Thymus (tissue), 11 donors: ENCODE measurements at regions not wholly inside any gene's neighbourhood (a gene's known extent, or its start where the extent isn't known, plus 50 kb on each side); places are given as distances from the start of the nearest gene placed in this dataset.
"Not testable (repeated sequence)": the region's sequence is repeated elsewhere in the genome, so short reads cannot be mapped to it uniquely, and the experiment has no call there.

Source experiments
- DNase-seq, 9 donors: peaks; one replicate each; pipeline ENCODE4 v3.0.0-alpha.2; 2013; ENCODE audit warnings: low spot score in 9 of 9, low read depth in 6 of 9, missing footprints in 1 of 9
- H3K27ac ChIP-seq, 2 donors: one replicate each; pipeline ENCODE4 v1.5.1; 2013; ENCODE audit warnings: control low read depth in 1 of 2, low read depth in 1 of 2, low read length in 1 of 2, mild to moderate bottlenecking in 1 of 2, moderate library complexity in 1 of 2
- H3K27me3 ChIP-seq, 2 donors: one replicate each; pipeline ENCODE4 v1.5.1; 2013; ENCODE audit warnings: low read length in 1 of 2; ENCODE audit not compliant: control insufficient read depth in 2 of 2, insufficient read depth in 1 of 2
- H3K36me3 ChIP-seq, 2 donors: one replicate each; pipeline ENCODE4 v1.5.1; 2013; ENCODE audit warnings: low read length in 1 of 2, mild to moderate bottlenecking in 1 of 2, moderate library complexity in 1 of 2; ENCODE audit not compliant: control insufficient read depth in 2 of 2, insufficient read depth in 2 of 2
- H3K4me1 ChIP-seq, 2 donors: one replicate each; pipeline ENCODE4 v1.5.1; 2013; ENCODE audit warnings: low read length in 2 of 2; ENCODE audit not compliant: control insufficient read depth in 2 of 2, insufficient read depth in 2 of 2
- H3K4me3 ChIP-seq, 2 donors: one replicate each; pipeline ENCODE4 v1.5.1; 2013; ENCODE audit warnings: low read length in 2 of 2, control low read depth in 1 of 2, mild to moderate bottlenecking in 1 of 2
- H3K9me3 ChIP-seq, 2 donors: one replicate each; pipeline ENCODE4 v1.5.1; 2013; ENCODE audit warnings: low read length in 1 of 2, mild to moderate bottlenecking in 1 of 2; ENCODE audit not compliant: control insufficient read depth in 2 of 2, insufficient read depth in 1 of 2
- WGBS: extraction: QIAGEN DNeasy Blood & Tissue Kit; methylation state at CpG from one replicate; pipeline ENCODE4 v1.1.7; 2013; 5-methylcytosine and 5-hydroxymethylcytosine counted together
- donor health status: healthy.

- H3K27ac ChIP-seq: no peak overlapping the region
- 7% methylated on average over 1 of the region's 1 CpG for WGBS
- no peak overlapping the region for H3K4me3 ChIP-seq
- no peaks in the 10 kb centered on the region for H3K4me1 ChIP-seq
- H3K9me3 ChIP-seq: peaks cover 0 to 3% of the 10 kb centered on the region in 2 donors
- no peaks in the 10 kb centered on the region for H3K36me3 ChIP-seq
- no peak for DNase-seq
- H3K27me3 ChIP-seq: no peaks in the 10 kb centered on the region
These were observed 192.4 kb upstream of the MYLIP start for GRCh38 chr6:15936503-15936902.

- Histone ChIP-seq H3K9me3 (peaks cover 0 to 3% of the 10 kb centered on the region in 2 donors), H3K4me1 (no peaks in the 10 kb centered on the region), H3K27me3 (no peaks in the 10 kb centered on the region), H3K36me3 (no peaks in the 10 kb centered on the region), H3K4me3 (no peak overlapping the region), H3K27ac (no peak overlapping the region)
- 97% methylated on average over 1 of the region's 1 CpG for WGBS
- no peak for DNase-seq
These were observed 193.2 kb upstream of the MYLIP start for GRCh38 chr6:15935661-15936060.

GRCh38 chr6:15931697-15932096, 197.2 kb upstream of the MYLIP start:
- not testable (repeated sequence) for H3K27me3 ChIP-seq

GRCh38 chr6:15930207-15930606, 198.7 kb upstream of the MYLIP start:
- Histone ChIP-seq H3K4me1 (no peaks in the 10 kb centered on the region), H3K36me3 (no peaks in the 10 kb centered on the region), H3K27me3 (no peaks in the 10 kb centered on the region), H3K4me3 (no peak overlapping the region), H3K9me3 (peaks cover 0 to 3% of the 10 kb centered on the region in 2 donors), H3K27ac (no peak overlapping the region)
- no peak for DNase-seq
- WGBS: 94% methylated on average over 3 of the region's 3 CpGs

More at GRCh38 chr6:15931697-15932096, 197.2 kb upstream of the MYLIP start:
- DNase-seq, H3K4me1 ChIP-seq, H3K27ac ChIP-seq, H3K9me3 ChIP-seq, H3K36me3 ChIP-seq, H3K4me3 ChIP-seq: not testable (repeated sequence)
- 97% methylated on average over 6 of the region's 6 CpGs for WGBS

DNA sequence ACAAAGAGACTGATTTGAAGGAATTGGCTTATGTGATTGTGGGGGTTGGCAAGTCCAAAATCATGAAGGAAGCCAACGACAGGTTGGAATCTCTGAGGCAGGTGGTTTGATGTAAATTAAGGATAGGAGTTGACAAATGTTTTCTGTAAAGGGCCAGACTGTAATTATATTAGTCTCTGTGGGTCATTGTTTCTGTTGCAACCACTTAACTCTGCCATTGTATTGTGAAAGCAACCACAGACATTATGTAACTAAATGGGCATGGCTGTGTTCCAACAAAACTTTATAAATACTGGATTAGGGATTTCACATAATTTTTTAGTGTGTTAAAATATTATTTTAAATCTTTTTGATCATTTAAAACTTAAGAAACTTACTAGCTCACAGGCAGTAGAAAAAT, 199.2 kb upstream of the MYLIP start:
- Histone ChIP-seq H3K9me3 (peaks cover 0 to 3% of the 10 kb centered on the region in 2 donors), H3K4me3 (no peak overlapping the region), H3K36me3 (no peaks in the 10 kb centered on the region), H3K27ac (no peak overlapping the region), H3K4me1 (no peaks in the 10 kb centered on the region), H3K27me3 (no peaks in the 10 kb centered on the region)
- WGBS: 91% methylated on average over 1 of the region's 1 CpG
- no peak for DNase-seq

GRCh38 chr6:15927531-15928225, 201.2 kb upstream of the MYLIP start:
- no peaks in the 10 kb centered on the region for H3K4me1 ChIP-seq
- H3K36me3 ChIP-seq: no peaks in the 10 kb centered on the region
- 96% methylated on average over 2 of the region's 2 CpGs for WGBS
- no peak overlapping the region for H3K27ac ChIP-seq
- H3K9me3 ChIP-seq: peaks cover 0 to 3% of the 10 kb centered on the region in 2 donors
- no peak for DNase-seq
- H3K4me3 ChIP-seq: no peak overlapping the region
- no peaks in the 10 kb centered on the region for H3K27me3 ChIP-seq

DNA sequence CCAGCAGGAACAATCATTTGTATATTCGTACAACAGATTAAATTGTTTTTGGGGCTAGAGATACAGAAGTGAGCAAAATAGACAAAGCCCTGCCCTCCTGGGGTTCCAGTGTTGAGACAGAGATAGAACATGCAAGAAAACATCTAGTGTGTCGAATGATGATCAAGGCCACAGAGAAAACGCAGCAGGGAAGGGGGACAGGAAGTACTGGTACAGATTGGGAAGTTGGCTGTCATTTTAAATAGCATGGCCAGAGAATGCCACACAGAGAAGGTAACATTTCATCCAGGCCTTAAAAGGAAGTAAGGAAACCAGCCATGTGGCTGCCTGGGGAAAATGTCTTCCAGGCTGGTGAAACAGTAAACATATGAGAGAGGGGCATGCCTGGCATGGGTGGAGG, 202.6 kb upstream of the MYLIP start:
- Histone ChIP-seq H3K9me3 (no peaks in the 10 kb centered on the region), H3K27ac (no peak overlapping the region), H3K4me3 (no peak overlapping the region), H3K27me3 (no peaks in the 10 kb centered on the region), H3K4me1 (no peaks in the 10 kb centered on the region), H3K36me3 (no peaks in the 10 kb centered on the region)
- no peak for DNase-seq
- 81% methylated on average over 3 of the region's 3 CpGs for WGBS

- Histone ChIP-seq H3K4me3 (no peak overlapping the region), H3K36me3 (no peaks in the 10 kb centered on the region), H3K9me3 (no peaks in the 10 kb centered on the region), H3K27me3 (no peaks in the 10 kb centered on the region), H3K4me1 (no peaks in the 10 kb centered on the region), H3K27ac (no peak overlapping the region)
- DNase-seq: no peak
These were observed 204.0 kb upstream of the MYLIP start for GRCh38 chr6:15924893-15925292.

DNA sequence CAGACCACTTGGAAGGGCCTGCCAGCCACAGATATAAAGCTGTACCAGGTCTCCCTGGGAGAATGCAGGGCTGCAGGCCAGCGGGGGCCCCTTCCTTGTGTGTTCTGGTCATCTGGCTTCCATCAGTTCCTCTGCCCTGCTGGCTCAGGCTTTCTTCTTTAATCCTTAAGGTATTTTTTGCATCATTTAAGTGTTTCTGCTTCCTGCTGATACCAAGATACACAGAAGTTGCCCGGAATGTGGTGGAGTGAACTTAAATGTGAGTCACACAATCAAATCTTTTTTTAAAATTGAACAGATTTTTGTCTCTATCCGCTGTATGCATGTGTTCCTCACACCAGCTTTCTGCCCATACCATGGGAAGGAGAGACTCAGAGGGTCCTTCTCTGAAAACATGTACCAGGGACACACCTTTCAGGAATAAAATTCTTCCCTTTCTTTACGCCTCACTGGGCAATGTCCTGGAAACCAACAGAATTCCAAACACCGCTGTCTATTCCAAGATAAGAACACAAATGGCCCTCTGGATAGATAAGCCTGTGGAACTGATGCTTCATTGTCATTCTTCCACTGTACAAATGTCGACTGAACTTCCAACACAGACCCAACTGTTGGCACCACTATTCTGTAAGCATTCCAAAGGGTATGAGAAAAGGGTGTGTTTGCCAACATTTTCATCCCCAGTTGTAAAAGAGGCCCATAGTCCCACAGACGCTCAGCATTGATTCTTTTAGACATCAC, 206.2 kb upstream of the MYLIP start:
- Histone ChIP-seq H3K4me1 (no peaks in the 10 kb centered on the region), H3K9me3 (no peaks in the 10 kb centered on the region), H3K36me3 (no peaks in the 10 kb centered on the region), H3K27me3 (no peaks in the 10 kb centered on the region), H3K4me3 (no peak overlapping the region), H3K27ac (no peak overlapping the region)
- WGBS: 58% methylated on average over 7 of the region's 7 CpGs
- no peak for DNase-seq
